C4-2B (cell line): ENCODE measurements at regions not wholly inside any gene's neighbourhood (a gene's known extent, or its start where the extent isn't known, plus 50 kb on each side); places are given as distances from the start of the nearest gene placed in this dataset.

Source experiments
- H3K27ac ChIP-seq: fragments of 450-650 bp; 2 replicates; pipeline ENCODE4 v1.5.1; 2017
- ZFX ChIP-seq: fragments of 450-650 bp; IDR thresholded peaks from 2 replicates; pipeline ENCODE4 v1.6.1; 2017
- TF ChIP-seq, protein P1 (sequence below): fragments of 450-650 bp; conservative IDR thresholded peaks from 2 replicates; pipeline ENCODE4 v1.5.1; 2017; ENCODE audit warnings: mild to moderate bottlenecking

DNA sequence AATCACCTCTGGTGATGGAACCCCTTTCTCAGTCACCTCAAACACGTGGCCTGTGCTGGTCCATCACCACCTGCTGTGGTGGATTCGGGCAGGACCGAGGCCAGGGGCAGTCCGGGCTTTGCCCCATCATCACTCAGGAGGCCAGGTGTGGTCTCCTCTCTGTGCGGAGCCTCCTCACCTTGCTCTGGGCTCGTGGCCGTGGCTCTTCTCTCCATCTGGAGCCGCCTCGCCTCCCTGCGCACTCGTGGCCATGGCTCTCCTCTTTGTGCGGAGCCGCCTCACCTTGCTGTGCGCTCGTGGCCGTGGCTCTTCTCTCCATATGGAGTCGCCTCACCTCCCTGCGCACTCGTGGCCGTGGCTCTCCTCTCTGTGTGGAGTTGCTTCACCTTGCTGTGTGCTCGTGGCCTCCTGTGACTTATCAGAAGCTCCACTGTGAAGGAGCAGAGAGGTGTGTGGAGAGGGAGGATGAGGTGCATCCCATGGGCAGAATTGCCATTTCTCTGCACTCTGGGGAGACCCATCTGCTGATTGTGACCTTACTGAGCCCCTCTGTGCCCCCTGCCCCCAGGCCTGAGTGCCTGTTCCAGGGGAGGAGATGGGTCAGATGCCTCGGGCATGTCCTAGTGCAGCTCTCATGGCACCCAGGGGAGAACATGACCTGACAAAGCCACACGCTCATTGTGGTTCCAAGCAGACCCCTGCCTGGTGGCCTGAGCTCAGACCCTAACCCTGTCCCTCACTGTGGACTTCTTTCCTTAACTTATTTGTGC is 276.6 kb upstream of the IRX2 start:
- H3K27ac ChIP-seq = no peak overlapping the region
- TF ChIP-seq, protein P1, sequence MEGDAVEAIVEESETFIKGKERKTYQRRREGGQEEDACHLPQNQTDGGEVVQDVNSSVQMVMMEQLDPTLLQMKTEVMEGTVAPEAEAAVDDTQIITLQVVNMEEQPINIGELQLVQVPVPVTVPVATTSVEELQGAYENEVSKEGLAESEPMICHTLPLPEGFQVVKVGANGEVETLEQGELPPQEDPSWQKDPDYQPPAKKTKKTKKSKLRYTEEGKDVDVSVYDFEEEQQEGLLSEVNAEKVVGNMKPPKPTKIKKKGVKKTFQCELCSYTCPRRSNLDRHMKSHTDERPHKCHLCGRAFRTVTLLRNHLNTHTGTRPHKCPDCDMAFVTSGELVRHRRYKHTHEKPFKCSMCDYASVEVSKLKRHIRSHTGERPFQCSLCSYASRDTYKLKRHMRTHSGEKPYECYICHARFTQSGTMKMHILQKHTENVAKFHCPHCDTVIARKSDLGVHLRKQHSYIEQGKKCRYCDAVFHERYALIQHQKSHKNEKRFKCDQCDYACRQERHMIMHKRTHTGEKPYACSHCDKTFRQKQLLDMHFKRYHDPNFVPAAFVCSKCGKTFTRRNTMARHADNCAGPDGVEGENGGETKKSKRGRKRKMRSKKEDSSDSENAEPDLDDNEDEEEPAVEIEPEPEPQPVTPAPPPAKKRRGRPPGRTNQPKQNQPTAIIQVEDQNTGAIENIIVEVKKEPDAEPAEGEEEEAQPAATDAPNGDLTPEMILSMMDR = no peak
- no peak for TF ChIP-seq ZFX

DNA sequence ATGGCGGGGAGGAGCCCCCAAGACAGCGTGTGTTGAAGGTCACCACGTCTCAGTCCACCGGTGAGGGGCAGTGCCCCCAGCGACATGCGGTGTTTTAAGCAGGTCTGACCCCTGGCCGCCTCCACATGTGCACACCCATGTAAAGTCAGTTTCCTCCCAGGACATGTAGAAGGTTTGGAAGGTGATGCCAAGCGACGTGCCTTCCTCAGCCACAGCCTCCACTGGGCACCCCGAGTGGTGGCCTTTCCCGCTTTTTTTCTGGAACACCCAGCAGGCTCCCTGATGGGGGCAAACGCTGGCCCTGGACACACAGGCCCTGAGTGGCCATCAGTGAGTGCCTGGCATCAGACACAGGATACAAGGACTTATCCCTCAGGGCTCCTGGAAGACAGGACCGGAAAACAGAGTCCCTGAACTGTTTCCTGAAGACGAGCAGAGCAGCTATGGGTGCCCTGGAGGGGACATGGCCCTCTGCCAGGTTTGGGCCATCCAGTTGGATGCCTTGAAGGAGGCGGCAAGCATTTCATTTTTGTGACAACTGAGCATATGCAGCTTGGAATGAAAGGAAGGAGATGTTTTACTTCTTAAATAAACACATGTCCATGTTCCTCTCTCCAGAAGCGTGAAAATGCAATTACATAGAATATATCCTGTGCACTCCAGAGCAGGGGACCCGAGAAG is 275.8 kb upstream of the IRX2 start:
- no peak overlapping the region for H3K27ac ChIP-seq
- TF ChIP-seq, protein P1 = no peak
- TF ChIP-seq ZFX = no peak

DNA sequence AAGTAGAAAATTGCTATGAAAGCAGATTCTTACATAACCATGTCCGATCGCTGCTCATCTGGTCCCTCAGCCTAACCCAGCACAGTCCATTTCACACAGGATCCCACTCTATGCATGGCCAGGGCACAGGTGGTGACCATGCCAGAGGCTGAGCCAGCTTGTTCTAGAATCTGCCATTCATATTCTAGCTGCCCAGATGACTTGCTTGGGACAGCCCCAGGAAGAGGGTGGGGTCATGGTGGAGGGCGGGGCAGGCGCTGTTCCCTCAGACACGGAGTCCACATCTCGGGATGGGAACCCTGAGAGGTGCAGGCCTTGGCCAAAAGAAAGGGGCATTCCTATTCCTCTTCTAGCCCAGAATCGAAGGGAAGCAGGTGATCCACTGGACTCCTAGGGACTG is 275.2 kb upstream of the IRX2 start:
- H3K27ac ChIP-seq = no peak overlapping the region
- no peak for TF ChIP-seq ZFX
- TF ChIP-seq, protein P1 = no peak

DNA sequence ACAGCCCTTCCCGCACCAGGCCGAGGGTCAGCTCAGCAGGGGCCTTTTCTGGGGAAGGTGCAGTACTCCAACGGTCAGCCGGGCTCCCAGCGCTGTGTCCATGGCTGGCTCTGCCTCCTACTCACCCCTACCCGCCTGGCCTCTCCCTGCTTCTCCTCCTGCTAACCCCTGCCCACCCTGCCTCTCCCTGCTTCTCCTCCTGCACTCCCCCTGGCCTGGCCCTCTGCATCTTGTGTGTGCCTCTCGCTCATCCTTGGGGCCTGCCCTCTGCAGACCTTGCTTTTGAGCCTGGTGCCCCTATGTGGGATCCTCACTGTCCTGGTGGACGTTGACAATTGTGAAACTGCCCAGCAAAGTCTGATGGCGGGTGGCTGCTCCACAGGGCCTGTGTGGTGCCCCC is 274.6 kb upstream of the IRX2 start:
- no peak overlapping the region for H3K27ac ChIP-seq
- no peak for TF ChIP-seq ZFX
- TF ChIP-seq, protein P1 = no peak

DNA sequence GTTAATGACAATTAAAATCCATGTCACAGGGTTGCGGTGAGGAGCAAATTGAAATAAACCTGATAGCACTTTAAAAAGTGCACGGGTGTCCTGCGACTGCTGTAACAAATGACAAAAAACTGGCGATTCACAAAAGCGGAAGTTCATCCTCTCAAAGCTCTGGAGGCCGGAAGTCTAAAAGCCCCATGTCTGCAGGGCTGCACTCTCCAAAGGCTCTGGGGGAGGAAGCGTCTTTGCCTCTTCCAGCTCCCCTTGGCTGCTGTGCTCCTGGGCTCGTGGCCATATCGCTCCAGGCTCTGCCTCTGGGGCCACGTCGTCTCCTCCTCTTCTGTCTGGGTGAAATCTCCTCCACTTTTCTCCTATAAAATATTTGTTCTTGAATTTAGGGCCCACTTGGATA is 273.9 kb upstream of the IRX2 start:
- H3K27ac ChIP-seq = no peak overlapping the region

DNA sequence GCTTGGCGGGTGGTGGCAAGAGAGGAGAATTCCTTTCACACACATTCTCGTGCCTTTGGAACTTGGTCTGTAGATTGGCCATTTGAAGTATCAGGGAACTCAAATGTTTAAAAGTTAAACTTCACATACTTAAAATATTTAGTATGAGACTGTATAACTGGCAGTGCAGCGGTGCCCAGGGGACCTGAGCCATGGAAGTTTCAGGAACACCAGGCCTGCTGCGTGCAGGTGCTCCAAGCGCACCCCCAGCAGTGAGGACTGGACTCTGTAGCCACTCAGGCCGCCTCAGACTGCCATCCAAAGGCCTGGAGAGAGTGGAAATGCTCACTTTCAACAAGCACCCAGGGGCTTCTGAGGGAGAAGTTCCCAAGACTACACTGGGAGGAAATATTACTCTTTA is 273.5 kb upstream of the IRX2 start:
- TF ChIP-seq, protein P1 = no peak
- TF ChIP-seq ZFX = no peak
- H3K27ac ChIP-seq = no peak overlapping the region

More for the DNA sequence above, 273.9 kb upstream of the IRX2 start:
- TF ChIP-seq, protein P1 = no peak
- TF ChIP-seq ZFX = no peak

DNA sequence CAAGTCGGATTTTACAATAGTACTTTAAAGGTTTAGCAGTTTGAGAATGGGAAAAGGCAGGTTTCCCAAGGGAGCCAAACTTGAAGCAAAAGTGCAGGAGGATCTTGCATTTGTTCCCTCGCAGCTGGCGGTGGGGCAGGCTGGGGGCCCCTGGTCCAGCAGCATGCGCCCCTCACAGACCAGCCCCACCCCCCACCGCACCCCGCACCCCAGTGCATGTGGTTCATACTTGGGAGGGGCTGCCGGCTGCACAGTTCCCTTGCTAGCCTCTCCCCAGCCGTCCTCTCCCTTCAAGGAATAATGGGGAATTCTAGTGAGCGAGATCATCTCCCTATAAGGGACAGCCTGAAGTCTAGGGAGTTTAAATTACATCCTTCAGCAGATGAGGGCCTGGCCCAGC is 273.1 kb upstream of the IRX2 start:
- TF ChIP-seq, protein P1 = no peak
- no peak for TF ChIP-seq ZFX
- H3K27ac ChIP-seq = no peak overlapping the region
